GM12878 (cell line): ENCODE measurements at regions not wholly inside any gene's neighbourhood (a gene's known extent, or its start where the extent isn't known, plus 50 kb on each side); places are given as distances from the start of the nearest gene placed in this dataset.

Experiments
- ATAC-seq: fragments of 200-7000 bp; cut with Tn5 transposase; 3 replicates; pipeline ENCODE4 v1.9.1; 2020; ENCODE audit warnings: mild to moderate bottlenecking, moderate library complexity
- BruUV-seq: library from RNA; stranded (reverse); fragments of 400-500 nt; replicated peaks from 2 replicates; lab custom pipeline; 2021; lab: Mats Ljungman, UMichigan
- CTCF ChIA-PET: fragments of 300-600 bp; sonication (Branson Sonifier 250); formaldehyde crosslinking; extraction: SDS; loops from one replicate; lab custom pipeline; 2021; ENCODE audit warnings: inconsistent platforms; lab: Yijun Ruan, JAX
- POLR2A ChIA-PET: fragments of 350-600 bp; formaldehyde crosslinking; extraction: SDS; loops from one replicate; lab custom pipeline; 2021; ENCODE audit warnings: inconsistent platforms; lab: Charles Lee
- RAD21 ChIA-PET: fragments of 300-600 bp; sonication (Branson Sonifier 250); formaldehyde crosslinking; loops from one replicate; lab custom pipeline; 2023; ENCODE audit warnings: antibody characterized with exemption; ENCODE audit not compliant: unreplicated experiment; lab: Charles Lee
- SMC1A ChIA-PET: fragments of 300-600 bp; sonication (Branson Sonifier 250); formaldehyde crosslinking; loops from one replicate; lab custom pipeline; 2023; ENCODE audit not compliant: unreplicated experiment, uncharacterized antibody; lab: Charles Lee
- DNase-seq: peaks from one replicate; pipeline ENCODE4 v3.0.0-alpha.2; 2011; ENCODE audit warnings: low read depth, low spot score
- FAIRE-seq: peaks from 3 replicates; lab custom pipeline; 2011; peaks lifted over from hg19 to GRCh38; lab: Jason Lieb, UNC
- H2AFZ ChIP-seq: 2 replicates; pipeline ENCODE4 v1.6.0; 2011; ENCODE audit warnings: low read depth, low read length, control low read depth; ENCODE audit not compliant: control insufficient read depth
- H3K27ac ChIP-seq: 2 replicates; pipeline ENCODE4 v1.5.1; 2011; ENCODE audit warnings: control low read depth; ENCODE audit not compliant: control insufficient read depth, insufficient read depth
- H3K27me3 ChIP-seq, 2 experiments: replicated peaks in 1 of 2; 2 replicates each; pipeline versions ENCODE4 v1.6.0 to v1.6.1; 2011; ENCODE audit warnings: low read length in 1 of 2; ENCODE audit not compliant: control insufficient read depth in 2 of 2, insufficient read depth in 2 of 2
- H3K36me3 ChIP-seq, 2 experiments: 2 replicates each; pipeline ENCODE4 v1.5.1; 2011; ENCODE audit warnings: low read length in 1 of 2; ENCODE audit not compliant: control insufficient read depth in 2 of 2, insufficient read depth in 2 of 2
- H3K4me1 ChIP-seq: 2 replicates; pipeline ENCODE4 v1.6.1; 2011; ENCODE audit warnings: mild to moderate bottlenecking, low read length, moderate library complexity, mixed read lengths; ENCODE audit not compliant: control insufficient read depth, insufficient read depth
- H3K4me2 ChIP-seq: 2 replicates; pipeline ENCODE4 v1.6.0; 2011; ENCODE audit warnings: control low read depth; ENCODE audit not compliant: control insufficient read depth, insufficient read depth
- H3K4me3 ChIP-seq: fragments of 200-600 bp; sonication (generic); 2 replicates; pipeline ENCODE4 v1.5.1; 2016
- H3K79me2 ChIP-seq: 2 replicates; pipeline ENCODE4 v1.6.0; 2011; ENCODE audit warnings: low read length; ENCODE audit not compliant: control insufficient read depth, insufficient read depth
- H3K9ac ChIP-seq: 2 replicates; pipeline ENCODE4 v1.8.0; 2011; ENCODE audit warnings: low read length, control low read depth, mixed read lengths; ENCODE audit not compliant: control insufficient read depth, insufficient read depth
- H3K9me3 ChIP-seq: replicated peaks from 3 replicates; pipeline ENCODE4 v1.5.1; 2011; ENCODE audit warnings: mild to moderate bottlenecking, low read length; ENCODE audit not compliant: control insufficient read depth, insufficient read depth
- H4K20me1 ChIP-seq: 2 replicates; pipeline ENCODE4 v1.6.0; 2011; ENCODE audit not compliant: control insufficient read depth, insufficient read depth
- CUX1 ChIP-seq: IDR thresholded peaks from 2 replicates; pipeline ENCODE4 v1.6.1; 2012; ENCODE audit warnings: improper control_type of control experiment, low read depth, low read length; ENCODE audit not compliant: insufficient replicate concordance
- KAT2A ChIP-seq: conservative IDR thresholded peaks from 2 replicates; pipeline ENCODE4 v1.6.1; 2011; ENCODE audit warnings: low read depth, low read length; ENCODE audit not compliant: control insufficient read depth
- MYC ChIP-seq: IDR thresholded peaks from 2 replicates; pipeline ENCODE4 v1.6.1; 2011; ENCODE audit warnings: mild to moderate bottlenecking, low read length, moderate library complexity, inconsistent platforms; ENCODE audit not compliant: insufficient read depth, insufficient replicate concordance, insufficient read length, severe bottlenecking
- NR2F1 ChIP-seq: fragments of 450-650 bp; conservative IDR thresholded peaks from 2 replicates; pipeline ENCODE4 v1.6.1; 2017; ENCODE audit warnings: mild to moderate bottlenecking
- SIN3A ChIP-seq: IDR thresholded peaks from 2 replicates; pipeline ENCODE4 v1.6.1; 2012; ENCODE audit warnings: low read depth, low read length, improper control_type of control experiment
- TCF12 ChIP-seq: IDR thresholded peaks from 2 replicates; pipeline ENCODE4 v1.6.1; 2011; ENCODE audit warnings: low read depth, mild to moderate bottlenecking, low read length
- ZNF24 ChIP-seq: fragments of 450-650 bp; IDR thresholded peaks from 2 replicates; pipeline ENCODE4 v1.6.1; 2017; ENCODE audit warnings: antibody characterized with exemption, mild to moderate bottlenecking
- ZNF622 ChIP-seq: fragments of 450-650 bp; IDR thresholded peaks from 2 replicates; pipeline ENCODE4 v1.6.1; 2017; ENCODE audit warnings: mild to moderate bottlenecking, inconsistent platforms
- WGBS: methylation state at CpG from one replicate; pipeline ENCODE4 v1.1.6; 2016; ENCODE audit warnings: low lambda C conversion rate; ENCODE audit not compliant: insufficient replicate concordance, insufficient coverage; ENCODE audit errors: missing lambda C conversion rate; 5-methylcytosine and 5-hydroxymethylcytosine counted together
- in situ Hi-C: fragments of 300-500 bp; cut with MboI; formaldehyde crosslinking; loops from 9 replicates; pipeline ENCODE4 v1.14.3; 2018; ENCODE audit warnings: mixed read lengths
- intact Hi-C: fragments of 100-400 bp; cut with micrococcal nuclease; formaldehyde crosslinking; loops from one replicate; pipeline ENCODE4 v1.14.2; 2022; ENCODE audit not compliant: unreplicated experiment
- TF ChIP-seq, protein P1 (sequence below): IDR thresholded peaks from 2 replicates; pipeline ENCODE4 v1.6.1; 2012; ENCODE audit warnings: mild to moderate bottlenecking, low read depth, low read length

DNA sequence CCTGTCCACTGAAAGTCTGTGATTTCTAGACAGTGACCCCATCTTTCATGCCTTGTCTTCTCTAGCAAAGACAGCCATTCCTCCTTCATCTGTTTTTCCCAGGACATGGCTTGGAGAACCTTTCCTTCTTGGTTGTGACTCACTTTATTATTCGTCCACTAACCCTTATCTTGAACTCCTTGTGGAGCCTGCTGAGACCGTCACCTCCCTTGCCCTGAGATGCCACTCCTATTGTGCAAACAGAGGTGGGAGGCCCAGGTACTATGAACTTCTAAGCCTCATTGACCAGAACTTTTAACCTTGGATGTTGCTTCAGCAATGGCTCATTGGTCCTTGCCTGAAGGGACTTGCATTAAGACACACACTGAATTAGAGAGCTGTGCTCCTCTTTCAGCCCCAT, 117.5 kb downstream of the FOXD2 start:
- CTCF ChIA-PET = no interaction called here
- no peaks in the 10 kb centered on the region for H3K4me1 ChIP-seq
- RAD21 ChIA-PET = no interaction called here
- no peak overlapping the region for H3K4me3 ChIP-seq
- no peak overlapping the region for H3K9ac ChIP-seq
- BruUV-seq = no TSS peak
- intact Hi-C loops (no loop called here), in situ Hi-C loops (no loop called here)
- no peak overlapping the region for H3K27ac ChIP-seq
- H3K4me2 ChIP-seq = no peak overlapping the region
- FAIRE-seq (no peak), DNase-seq (no peak), ATAC-seq (no peak)
- H2AFZ ChIP-seq = no peak overlapping the region
- no peak for TF ChIP-seq KAT2A
- TF ChIP-seq, protein P1, sequence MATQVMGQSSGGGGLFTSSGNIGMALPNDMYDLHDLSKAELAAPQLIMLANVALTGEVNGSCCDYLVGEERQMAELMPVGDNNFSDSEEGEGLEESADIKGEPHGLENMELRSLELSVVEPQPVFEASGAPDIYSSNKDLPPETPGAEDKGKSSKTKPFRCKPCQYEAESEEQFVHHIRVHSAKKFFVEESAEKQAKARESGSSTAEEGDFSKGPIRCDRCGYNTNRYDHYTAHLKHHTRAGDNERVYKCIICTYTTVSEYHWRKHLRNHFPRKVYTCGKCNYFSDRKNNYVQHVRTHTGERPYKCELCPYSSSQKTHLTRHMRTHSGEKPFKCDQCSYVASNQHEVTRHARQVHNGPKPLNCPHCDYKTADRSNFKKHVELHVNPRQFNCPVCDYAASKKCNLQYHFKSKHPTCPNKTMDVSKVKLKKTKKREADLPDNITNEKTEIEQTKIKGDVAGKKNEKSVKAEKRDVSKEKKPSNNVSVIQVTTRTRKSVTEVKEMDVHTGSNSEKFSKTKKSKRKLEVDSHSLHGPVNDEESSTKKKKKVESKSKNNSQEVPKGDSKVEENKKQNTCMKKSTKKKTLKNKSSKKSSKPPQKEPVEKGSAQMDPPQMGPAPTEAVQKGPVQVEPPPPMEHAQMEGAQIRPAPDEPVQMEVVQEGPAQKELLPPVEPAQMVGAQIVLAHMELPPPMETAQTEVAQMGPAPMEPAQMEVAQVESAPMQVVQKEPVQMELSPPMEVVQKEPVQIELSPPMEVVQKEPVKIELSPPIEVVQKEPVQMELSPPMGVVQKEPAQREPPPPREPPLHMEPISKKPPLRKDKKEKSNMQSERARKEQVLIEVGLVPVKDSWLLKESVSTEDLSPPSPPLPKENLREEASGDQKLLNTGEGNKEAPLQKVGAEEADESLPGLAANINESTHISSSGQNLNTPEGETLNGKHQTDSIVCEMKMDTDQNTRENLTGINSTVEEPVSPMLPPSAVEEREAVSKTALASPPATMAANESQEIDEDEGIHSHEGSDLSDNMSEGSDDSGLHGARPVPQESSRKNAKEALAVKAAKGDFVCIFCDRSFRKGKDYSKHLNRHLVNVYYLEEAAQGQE = no peak
- no peak for TF ChIP-seq CUX1
- TF ChIP-seq TCF12 = no peak
- TF ChIP-seq ZNF622 = no peak
- TF ChIP-seq ZNF24 = no peak
- no peak for TF ChIP-seq NR2F1
- TF ChIP-seq MYC = no peak
- TF ChIP-seq SIN3A = no peak
- H3K27me3 ChIP-seq = no peaks in the 10 kb centered on the region; a peak in 1 of 4 replicates
- SMC1A ChIA-PET = no interaction called here
- H3K79me2 ChIP-seq = no peaks in the 10 kb centered on the region
- WGBS = 25% methylated on average over 2 of the region's 2 CpGs
- H3K36me3 ChIP-seq = no peaks in the 10 kb centered on the region
- no peaks in the 10 kb centered on the region for H4K20me1 ChIP-seq
- POLR2A ChIA-PET = no interaction called here
- H3K9me3 ChIP-seq = no peaks in the 10 kb centered on the region
